Panc1 (cell line): ENCODE measurements at regions not wholly inside any gene's neighbourhood (a gene's known extent, or its start where the extent isn't known, plus 50 kb on each side); places are given as distances from the start of the nearest gene placed in this dataset.

ENCODE experiments used
- ATAC-seq: fragments of 200-7000 bp; cut with Tn5 transposase; 2 replicates; pipeline ENCODE4 v1.9.1; 2020; ENCODE audit warnings: mild to moderate bottlenecking, moderate library complexity
- BruUV-seq: library from RNA; stranded (reverse); fragments of 400-500 nt; replicated peaks from 2 replicates; lab custom pipeline; 2021; lab: Mats Ljungman, UMichigan
- CTCF ChIA-PET: fragments of 300-600 bp; sonication (Branson Sonifier 250); formaldehyde crosslinking; loops from one replicate; lab custom pipeline; 2022; ENCODE audit warnings: antibody characterized with exemption; lab: Charles Lee
- POLR2A ChIA-PET: fragments of 300-600 bp; sonication (Branson Sonifier 250); formaldehyde crosslinking; loops from one replicate; lab custom pipeline; 2022; ENCODE audit warnings: antibody characterized with exemption; lab: Charles Lee
- DNase-seq: peaks from one replicate; pipeline ENCODE4 v3.0.0-alpha.2; 2010; ENCODE audit warnings: low read depth, low spot score
- H3K27ac ChIP-seq: 2 replicates; pipeline ENCODE4 v1.5.1; 2011; ENCODE audit warnings: mild to moderate bottlenecking, low read length, inconsistent platforms
- H3K27me3 ChIP-seq: fragments of 200-500 bp; sonication (Bioruptor generic); 2 replicates; pipeline ENCODE4 v1.6.0; 2014; ENCODE audit warnings: low read length, inconsistent platforms; ENCODE audit not compliant: control insufficient read depth, insufficient read depth
- H3K36me3 ChIP-seq: fragments of 200-500 bp; sonication (Bioruptor generic); 2 replicates; pipeline ENCODE4 v1.5.1; 2014; ENCODE audit warnings: inconsistent platforms, mild to moderate bottlenecking, low read length, moderate library complexity; ENCODE audit not compliant: control insufficient read depth, insufficient read depth
- H3K4me1 ChIP-seq: 2 replicates; pipeline ENCODE4 v1.5.1; 2011; ENCODE audit warnings: inconsistent platforms, mild to moderate bottlenecking, low read length, moderate library complexity; ENCODE audit not compliant: control insufficient read depth, insufficient read depth
- H3K4me3 ChIP-seq, 2 experiments: 2 replicates each; pipeline ENCODE4 v1.5.1; 2011 to 2012; ENCODE audit warnings: low read depth in 2 of 2, low read length in 2 of 2, mild to moderate bottlenecking in 2 of 2, inconsistent platforms in 1 of 2, moderate library complexity in 1 of 2
- H3K9me3 ChIP-seq: fragments of 200-500 bp; sonication (Bioruptor generic); 2 replicates; pipeline ENCODE4 v1.5.1; 2014; ENCODE audit warnings: low read depth, mild to moderate bottlenecking, inconsistent platforms, low read length, moderate library complexity; ENCODE audit not compliant: control insufficient read depth, insufficient read depth
- POLR2AphosphoS5 ChIP-seq: IDR thresholded peaks from 2 replicates; pipeline ENCODE4 v1.6.1; 2012; ENCODE audit warnings: mild to moderate bottlenecking, low read depth, low read length, moderate library complexity
- SIN3A ChIP-seq: IDR thresholded peaks from 2 replicates; pipeline ENCODE4 v1.6.1; 2012; ENCODE audit warnings: low read depth, mild to moderate bottlenecking, low read length, moderate library complexity, borderline replicate concordance; ENCODE audit not compliant: insufficient read depth
- TCF7L2 ChIP-seq: IDR thresholded peaks from 2 replicates; pipeline ENCODE4 v1.6.1; 2011; ENCODE audit warnings: mild to moderate bottlenecking, low read depth, low read length, inconsistent platforms
- in situ Hi-C: cut with HindIII; loops from 2 replicates; pipeline ENCODE4 v1.10.0; 2016; ENCODE audit warnings: low sequenced_read_pairs, low pct_unique_long_range_greater_than_20kb
- intact Hi-C: fragments of 100-400 bp; cut with micrococcal nuclease; formaldehyde crosslinking; loops from one replicate; pipeline ENCODE4 v1.10.0; 2022; ENCODE audit not compliant: unreplicated experiment
- TF ChIP-seq, protein P1 (sequence below), 2 experiments: IDR thresholded peaks; 2 replicates each; pipeline ENCODE4 v1.6.1; 2011 to 2012; ENCODE audit warnings: low read depth in 2 of 2, control low read depth in 1 of 2, low read length in 1 of 2, mild to moderate bottlenecking in 1 of 2, moderate library complexity in 1 of 2; ENCODE audit not compliant: insufficient read depth in 1 of 2
- TF ChIP-seq, protein P2 (sequence below): fragments of 450-650 bp; IDR thresholded peaks from 2 replicates; pipeline ENCODE4 v1.5.1; 2017; ENCODE audit warnings: mild to moderate bottlenecking

DNA sequence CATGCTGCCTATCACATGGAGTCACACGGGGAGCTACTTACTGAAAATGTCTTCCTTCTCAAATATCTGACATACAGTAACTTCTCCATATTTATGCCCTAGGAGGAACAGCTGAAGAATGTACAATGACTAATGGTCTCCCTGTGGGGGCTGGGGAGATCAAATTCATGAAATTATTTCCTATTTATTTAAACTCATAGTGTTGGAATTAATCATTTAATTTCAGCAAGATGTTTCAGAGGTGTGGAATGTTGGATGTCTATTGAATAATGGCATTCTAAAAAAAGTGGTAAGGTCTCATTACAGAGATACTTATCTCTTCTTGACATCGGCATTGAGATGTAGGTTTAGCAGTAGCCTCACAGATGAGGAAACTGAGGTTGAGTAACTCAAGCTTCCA, 214.3 kb upstream of the CDH11 start:
- Histone ChIP-seq H3K4me3 (no peak overlapping the region), H3K27ac (no peak overlapping the region), H3K9me3 (no peaks in the 10 kb centered on the region), H3K27me3 (no peaks in the 10 kb centered on the region), H3K36me3 (no peaks in the 10 kb centered on the region), H3K4me1 (no peaks in the 10 kb centered on the region)
- ChIA-PET POLR2A (no interaction called here), CTCF (no interaction called here)
- TF ChIP-seq TCF7L2, result no peak
- TF ChIP-seq, protein P1, sequence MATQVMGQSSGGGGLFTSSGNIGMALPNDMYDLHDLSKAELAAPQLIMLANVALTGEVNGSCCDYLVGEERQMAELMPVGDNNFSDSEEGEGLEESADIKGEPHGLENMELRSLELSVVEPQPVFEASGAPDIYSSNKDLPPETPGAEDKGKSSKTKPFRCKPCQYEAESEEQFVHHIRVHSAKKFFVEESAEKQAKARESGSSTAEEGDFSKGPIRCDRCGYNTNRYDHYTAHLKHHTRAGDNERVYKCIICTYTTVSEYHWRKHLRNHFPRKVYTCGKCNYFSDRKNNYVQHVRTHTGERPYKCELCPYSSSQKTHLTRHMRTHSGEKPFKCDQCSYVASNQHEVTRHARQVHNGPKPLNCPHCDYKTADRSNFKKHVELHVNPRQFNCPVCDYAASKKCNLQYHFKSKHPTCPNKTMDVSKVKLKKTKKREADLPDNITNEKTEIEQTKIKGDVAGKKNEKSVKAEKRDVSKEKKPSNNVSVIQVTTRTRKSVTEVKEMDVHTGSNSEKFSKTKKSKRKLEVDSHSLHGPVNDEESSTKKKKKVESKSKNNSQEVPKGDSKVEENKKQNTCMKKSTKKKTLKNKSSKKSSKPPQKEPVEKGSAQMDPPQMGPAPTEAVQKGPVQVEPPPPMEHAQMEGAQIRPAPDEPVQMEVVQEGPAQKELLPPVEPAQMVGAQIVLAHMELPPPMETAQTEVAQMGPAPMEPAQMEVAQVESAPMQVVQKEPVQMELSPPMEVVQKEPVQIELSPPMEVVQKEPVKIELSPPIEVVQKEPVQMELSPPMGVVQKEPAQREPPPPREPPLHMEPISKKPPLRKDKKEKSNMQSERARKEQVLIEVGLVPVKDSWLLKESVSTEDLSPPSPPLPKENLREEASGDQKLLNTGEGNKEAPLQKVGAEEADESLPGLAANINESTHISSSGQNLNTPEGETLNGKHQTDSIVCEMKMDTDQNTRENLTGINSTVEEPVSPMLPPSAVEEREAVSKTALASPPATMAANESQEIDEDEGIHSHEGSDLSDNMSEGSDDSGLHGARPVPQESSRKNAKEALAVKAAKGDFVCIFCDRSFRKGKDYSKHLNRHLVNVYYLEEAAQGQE (IDR thresholded peaks at IDR 0.05; ENCODE audit: insufficient read depth in 1 of 2, low read depth in 2 of 2, low read length in 1 of 2), result no peak
- TF ChIP-seq POLR2AphosphoS5, result no peak
- no peak for TF ChIP-seq SIN3A
- TF ChIP-seq, protein P2, sequence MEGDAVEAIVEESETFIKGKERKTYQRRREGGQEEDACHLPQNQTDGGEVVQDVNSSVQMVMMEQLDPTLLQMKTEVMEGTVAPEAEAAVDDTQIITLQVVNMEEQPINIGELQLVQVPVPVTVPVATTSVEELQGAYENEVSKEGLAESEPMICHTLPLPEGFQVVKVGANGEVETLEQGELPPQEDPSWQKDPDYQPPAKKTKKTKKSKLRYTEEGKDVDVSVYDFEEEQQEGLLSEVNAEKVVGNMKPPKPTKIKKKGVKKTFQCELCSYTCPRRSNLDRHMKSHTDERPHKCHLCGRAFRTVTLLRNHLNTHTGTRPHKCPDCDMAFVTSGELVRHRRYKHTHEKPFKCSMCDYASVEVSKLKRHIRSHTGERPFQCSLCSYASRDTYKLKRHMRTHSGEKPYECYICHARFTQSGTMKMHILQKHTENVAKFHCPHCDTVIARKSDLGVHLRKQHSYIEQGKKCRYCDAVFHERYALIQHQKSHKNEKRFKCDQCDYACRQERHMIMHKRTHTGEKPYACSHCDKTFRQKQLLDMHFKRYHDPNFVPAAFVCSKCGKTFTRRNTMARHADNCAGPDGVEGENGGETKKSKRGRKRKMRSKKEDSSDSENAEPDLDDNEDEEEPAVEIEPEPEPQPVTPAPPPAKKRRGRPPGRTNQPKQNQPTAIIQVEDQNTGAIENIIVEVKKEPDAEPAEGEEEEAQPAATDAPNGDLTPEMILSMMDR, result no peak
- in situ Hi-C loops, result no loop called here
- no peak for DNase-seq
- no peak for ATAC-seq
- BruUV-seq, result no TSS peak
- intact Hi-C loops, result no loop called here

DNA sequence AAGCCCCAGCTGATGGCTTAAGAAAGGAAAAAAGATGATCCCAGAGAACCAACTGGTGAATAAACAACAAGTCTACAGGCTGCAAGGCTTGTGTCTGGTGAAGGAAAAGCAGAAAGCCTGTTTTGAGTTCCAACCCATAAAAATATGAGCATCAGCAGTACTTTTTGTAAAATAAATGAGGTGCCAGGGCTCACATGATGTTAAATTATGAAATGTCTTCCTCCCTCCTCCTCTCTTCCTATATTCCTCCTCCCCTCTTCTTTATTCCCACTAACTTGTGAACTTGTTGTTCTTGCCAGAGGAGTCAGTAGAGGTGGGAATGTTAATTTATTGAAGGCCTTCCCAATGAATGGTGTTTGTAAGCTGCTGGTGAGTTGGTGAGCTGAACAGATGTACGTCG, 212.2 kb upstream of the CDH11 start:
- ChIA-PET POLR2A (no interaction called here), CTCF (no interaction called here)
- TF ChIP-seq SIN3A (no peak), TCF7L2 (no peak), POLR2AphosphoS5 (no peak)
- TF ChIP-seq, protein P2, result no peak
- TF ChIP-seq, protein P1 (IDR thresholded peaks at IDR 0.05; ENCODE audit: insufficient read depth in 1 of 2, low read depth in 2 of 2, low read length in 1 of 2), result no peak
- Histone ChIP-seq H3K27me3 (no peaks in the 10 kb centered on the region), H3K4me1 (no peaks in the 10 kb centered on the region), H3K9me3 (no peaks in the 10 kb centered on the region), H3K4me3 (no peak overlapping the region), H3K36me3 (no peaks in the 10 kb centered on the region), H3K27ac (no peak overlapping the region)
- ATAC-seq, result no peak
- no TSS peak for BruUV-seq
- intact Hi-C loops (no loop called here), in situ Hi-C loops (no loop called here)
- no peak for DNase-seq
